ENCODE measurements at regions not wholly inside any gene's neighbourhood (a gene's known extent, or its start where the extent isn't known, plus 50 kb on each side); places are given as distances from the start of the nearest gene placed in this dataset.

DNA sequence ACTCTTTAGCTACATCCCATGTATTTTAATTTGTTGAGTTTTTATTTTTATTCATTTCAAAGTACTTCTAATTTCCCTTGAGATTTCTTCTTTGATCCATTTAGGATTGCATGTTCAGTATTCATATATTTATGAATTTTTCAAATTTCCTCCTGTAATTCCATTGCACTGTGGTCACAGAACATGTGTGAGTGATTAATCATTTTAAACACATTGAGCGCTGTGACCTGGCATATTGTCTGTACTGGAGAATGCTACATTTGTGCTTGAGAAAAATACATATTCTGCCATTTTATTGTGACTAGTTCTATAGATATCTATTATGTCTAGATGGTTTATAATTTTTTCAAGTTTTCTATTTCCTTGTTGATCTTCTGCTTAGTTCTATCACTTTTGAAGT lies 353.7 kb downstream of the RAD51AP2 start:
- no peak for TF ChIP-seq MYC (IDR thresholded peaks at IDR 0.05; ENCODE audit: low read depth, low read length)
- TF ChIP-seq, protein P1, sequence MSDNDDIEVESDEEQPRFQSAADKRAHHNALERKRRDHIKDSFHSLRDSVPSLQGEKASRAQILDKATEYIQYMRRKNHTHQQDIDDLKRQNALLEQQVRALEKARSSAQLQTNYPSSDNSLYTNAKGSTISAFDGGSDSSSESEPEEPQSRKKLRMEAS (IDR thresholded peaks at IDR 0.05; ENCODE audit: low read depth, low read length) = no peak
